ENCODE measurements at regions not wholly inside any gene's neighbourhood (a gene's known extent, or its start where the extent isn't known, plus 50 kb on each side); places are given as distances from the start of the nearest gene placed in this dataset.

- TF ChIP-seq CEBPB (tag; IDR thresholded peaks at IDR 0.05) (no peak), TAF1 (IDR thresholded peaks at IDR 0.05; ENCODE audit: control insufficient read depth, extremely low read depth, insufficient read depth, low read length, severe bottlenecking) (no peak), CTCF (IDR thresholded peaks at IDR 0.05 in 2 of 3, conservative IDR thresholded peaks at IDR 0.05 in 1 of 3; ENCODE audit: insufficient read depth in 2 of 3, low read depth in 1 of 3, low read length in 3 of 3) (no peak), ZBTB1 (CRISPR knock-in tag; IDR thresholded peaks at IDR 0.05; ENCODE audit: borderline replicate concordance, low read depth) (no peak), ELF4 (CRISPR knock-in tag; IDR thresholded peaks at IDR 0.05) (no peak), REST (IDR thresholded peaks at IDR 0.05; ENCODE audit: borderline replicate concordance) (no peak), REST (CRISPR knock-in tag; IDR thresholded peaks at IDR 0.05; ENCODE audit: low read depth) (no peak), CBX8 (IDR thresholded peaks at IDR 0.05; ENCODE audit: borderline replicate concordance, extremely low read depth, low read depth, low read length, poor library complexity, severe bottlenecking) (no peak), ARHGAP35 (IDR thresholded peaks at IDR 0.05; ENCODE audit: partially characterized antibody) (no peak), NFXL1 (CRISPR knock-in tag; IDR thresholded peaks at IDR 0.05) (no peak), JUNB (CRISPR knock-in tag; conservative IDR thresholded peaks at IDR 0.05) (no peak), SREBF1 (IDR thresholded peaks at IDR 0.05; ENCODE audit: borderline replicate concordance, low read depth, low read length) (no peak)
Measured at GRCh38 chrX:828411-828959, 197.9 kb downstream of the SHOX start.
